ENCODE measurements at regions not wholly inside any gene's neighbourhood (a gene's known extent, or its start where the extent isn't known, plus 50 kb on each side); places are given as distances from the start of the nearest gene placed in this dataset.

GRCh38 chr13:63190219-63190618, 1774.6 kb upstream of the PCDH20 start:
- TF ChIP-seq CTCF (conservative IDR thresholded peaks at IDR 0.05) = no peak
- no peak for TF ChIP-seq ZFX (IDR thresholded peaks at IDR 0.05)

All from C4-2B (cell line).